Spinal cord (tissue), 9 donors: ENCODE measurements at regions not wholly inside any gene's neighbourhood (a gene's known extent, or its start where the extent isn't known, plus 50 kb on each side); places are given as distances from the start of the nearest gene placed in this dataset.

ENCODE experiments used
- DNase-seq, 6 donors: peaks; one replicate each; pipeline versions ENCODE4 v3.0.0 to v3.0.0-alpha.2; 2013 to 2015; ENCODE audit warnings: low spot score in 6 of 6, low read depth in 4 of 6
- H3K27ac ChIP-seq: one replicate; pipeline ENCODE4 v1.5.1; 2013; ENCODE audit warnings: low read depth, low read length, control low read depth
- H3K27me3 ChIP-seq: one replicate; pipeline ENCODE4 v1.6.1; 2013; ENCODE audit warnings: low read length; ENCODE audit not compliant: control insufficient read depth, insufficient read depth
- H3K36me3 ChIP-seq: one replicate; pipeline ENCODE4 v1.6.1; 2013; ENCODE audit warnings: low read length; ENCODE audit not compliant: control insufficient read depth, insufficient read depth
- H3K4me1 ChIP-seq: one replicate; pipeline ENCODE4 v1.6.1; 2013; ENCODE audit warnings: low read length; ENCODE audit not compliant: control insufficient read depth, insufficient read depth
- H3K4me3 ChIP-seq: one replicate; pipeline ENCODE4 v1.5.1; 2013; ENCODE audit warnings: low read depth, low read length, control low read depth
- H3K9me3 ChIP-seq: one replicate; pipeline ENCODE4 v1.6.1; 2013; ENCODE audit warnings: low read length; ENCODE audit not compliant: control insufficient read depth, insufficient read depth
- WGBS: methylation state at CpG from one replicate; pipeline ENCODE4 v1.1.5; 2013; ENCODE audit warnings: missing lambda C conversion rate; ENCODE audit not compliant: insufficient coverage; 5-methylcytosine and 5-hydroxymethylcytosine counted together
- donor health status: healthy.

GRCh38 chr17:53127331-53127730, 695.4 kb upstream of the KIF2B start:
- Histone ChIP-seq H3K27ac (no peak overlapping the region), H3K27me3 (no peaks in the 10 kb centered on the region), H3K4me1 (no peaks in the 10 kb centered on the region), H3K9me3 (no peaks in the 10 kb centered on the region), H3K4me3 (no peak overlapping the region), H3K36me3 (no peaks in the 10 kb centered on the region)
- no peak for DNase-seq
- WGBS = no CpG with 5 or more reads among the region's 3 CpGs

GRCh38 chr17:53122966-53123365, 699.8 kb upstream of the KIF2B start:
- H3K27ac ChIP-seq = no peak overlapping the region
- no peak overlapping the region for H3K4me3 ChIP-seq
- no peak for DNase-seq
- H3K4me1 ChIP-seq = no peaks in the 10 kb centered on the region
- no peaks in the 10 kb centered on the region for H3K9me3 ChIP-seq
- H3K27me3 ChIP-seq = no peaks in the 10 kb centered on the region
- no peaks in the 10 kb centered on the region for H3K36me3 ChIP-seq

GRCh38 chr17:53119773-53120172, 703.0 kb upstream of the KIF2B start:
- no CpG with 5 or more reads among the region's 2 CpGs for WGBS
- no peak for DNase-seq

GRCh38 chr17:53118948-53119347, 703.8 kb upstream of the KIF2B start:
- H3K27me3 ChIP-seq = no peaks in the 10 kb centered on the region
- H3K4me1 ChIP-seq = no peaks in the 10 kb centered on the region
- no peak overlapping the region for H3K27ac ChIP-seq
- H3K9me3 ChIP-seq = no peaks in the 10 kb centered on the region
- DNase-seq = no peak
- H3K36me3 ChIP-seq = no peaks in the 10 kb centered on the region
- H3K4me3 ChIP-seq = no peak overlapping the region
- WGBS = no CpG with 5 or more reads among the region's 2 CpGs

More at GRCh38 chr17:53119773-53120172, 703.0 kb upstream of the KIF2B start:
- Histone ChIP-seq H3K27ac (no peak overlapping the region), H3K4me1 (no peaks in the 10 kb centered on the region), H3K27me3 (no peaks in the 10 kb centered on the region), H3K4me3 (no peak overlapping the region), H3K9me3 (no peaks in the 10 kb centered on the region), H3K36me3 (no peaks in the 10 kb centered on the region)

- no peaks in the 10 kb centered on the region for H3K4me1 ChIP-seq
- DNase-seq = peak in 2 of 6 donors; percentile 4 to 51
- no peaks in the 10 kb centered on the region for H3K9me3 ChIP-seq
- no peaks in the 10 kb centered on the region for H3K27me3 ChIP-seq
- no peak overlapping the region for H3K27ac ChIP-seq
- no peaks in the 10 kb centered on the region for H3K36me3 ChIP-seq
- H3K4me3 ChIP-seq = no peak overlapping the region
These were observed 715.8 kb upstream of the KIF2B start for GRCh38 chr17:53106886-53107285.

GRCh38 chr17:53101706-53102105, 721.0 kb upstream of the KIF2B start:
- no peaks in the 10 kb centered on the region for H3K4me1 ChIP-seq
- no peak overlapping the region for H3K27ac ChIP-seq
- H3K36me3 ChIP-seq = no peaks in the 10 kb centered on the region
- H3K4me3 ChIP-seq = no peak overlapping the region
- no peak for DNase-seq
- WGBS = 81% methylated on average over 2 of the region's 2 CpGs
- no peaks in the 10 kb centered on the region for H3K27me3 ChIP-seq
- no peaks in the 10 kb centered on the region for H3K9me3 ChIP-seq

- Histone ChIP-seq H3K4me3 (no peak overlapping the region), H3K36me3 (no peaks in the 10 kb centered on the region), H3K4me1 (no peaks in the 10 kb centered on the region), H3K27me3 (no peaks in the 10 kb centered on the region), H3K27ac (no peak overlapping the region), H3K9me3 (no peaks in the 10 kb centered on the region)
- peak in 1 of 6 donors; percentile 12 for DNase-seq
- no CpG with 5 or more reads among the region's 3 CpGs for WGBS
These were observed 722.6 kb upstream of the KIF2B start for GRCh38 chr17:53100126-53100525.

GRCh38 chr17:53093391-53093790, 729.3 kb upstream of the KIF2B start:
- no peaks in the 10 kb centered on the region for H3K36me3 ChIP-seq
- H3K4me3 ChIP-seq = no peak overlapping the region
- no peak for DNase-seq
- H3K9me3 ChIP-seq = no peaks in the 10 kb centered on the region
- H3K27ac ChIP-seq = no peak overlapping the region
- H3K4me1 ChIP-seq = no peaks in the 10 kb centered on the region
- H3K27me3 ChIP-seq = no peaks in the 10 kb centered on the region
- WGBS = no CpG with 5 or more reads among the region's 1 CpG

GRCh38 chr17:53092072-53092471, 730.7 kb upstream of the KIF2B start:
- Histone ChIP-seq H3K36me3 (no peaks in the 10 kb centered on the region), H3K4me3 (no peak overlapping the region), H3K4me1 (no peaks in the 10 kb centered on the region), H3K27me3 (no peaks in the 10 kb centered on the region), H3K9me3 (no peaks in the 10 kb centered on the region), H3K27ac (no peak overlapping the region)
- DNase-seq = no peak
- WGBS = 80% methylated on average over 1 of the region's 2 CpGs

GRCh38 chr17:53090770-53091169, 732.0 kb upstream of the KIF2B start:
- no peak overlapping the region for H3K27ac ChIP-seq
- no peaks in the 10 kb centered on the region for H3K4me1 ChIP-seq
- no peaks in the 10 kb centered on the region for H3K36me3 ChIP-seq
- WGBS = no CpG with 5 or more reads among the region's 1 CpG
- no peak overlapping the region for H3K4me3 ChIP-seq
- DNase-seq = no peak
- H3K9me3 ChIP-seq = no peaks in the 10 kb centered on the region
- no peaks in the 10 kb centered on the region for H3K27me3 ChIP-seq
